AG04450 (cell line): ENCODE measurements at regions not wholly inside any gene's neighbourhood (a gene's known extent, or its start where the extent isn't known, plus 50 kb on each side); places are given as distances from the start of the nearest gene placed in this dataset.

Source experiments
- CTCF ChIA-PET: fragments of 300-600, 350-600 bp; formaldehyde crosslinking; extraction: SDS; loops from one replicate; lab custom pipeline; 2022; ENCODE audit warnings: antibody characterized with exemption, inconsistent platforms; lab: Charles Lee
- POLR2A ChIA-PET: fragments of 350-600 bp; formaldehyde crosslinking; extraction: SDS; loops from one replicate; lab custom pipeline; 2021; ENCODE audit warnings: antibody characterized with exemption, inconsistent platforms; lab: Yijun Ruan, JAX
- DNase-seq: peaks from one replicate; pipeline ENCODE4 v3.0.0-alpha.2; 2011; ENCODE audit warnings: low read depth, low spot score
- H3K27ac ChIP-seq: one replicate; pipeline ENCODE4 v1.5.1; 2012; ENCODE audit warnings: low read depth, low read length, control low read depth
- H3K27me3 ChIP-seq: one replicate; pipeline ENCODE4 v1.6.0; 2012; ENCODE audit warnings: low read length; ENCODE audit not compliant: control insufficient read depth, insufficient read depth
- H3K4me3 ChIP-seq: 2 replicates; pipeline ENCODE4 v1.5.1; 2011; ENCODE audit warnings: mild to moderate bottlenecking, low read depth, low read length, control low read depth
- H3K9me3 ChIP-seq: 2 replicates; pipeline ENCODE4 v1.5.1; 2012; ENCODE audit warnings: low read length; ENCODE audit not compliant: control insufficient read depth, insufficient read depth
- CTCF ChIP-seq: IDR thresholded peaks from 2 replicates; pipeline ENCODE4 v1.5.1; 2011; ENCODE audit warnings: low read depth, low read length, control low read depth, inconsistent platforms

DNA sequence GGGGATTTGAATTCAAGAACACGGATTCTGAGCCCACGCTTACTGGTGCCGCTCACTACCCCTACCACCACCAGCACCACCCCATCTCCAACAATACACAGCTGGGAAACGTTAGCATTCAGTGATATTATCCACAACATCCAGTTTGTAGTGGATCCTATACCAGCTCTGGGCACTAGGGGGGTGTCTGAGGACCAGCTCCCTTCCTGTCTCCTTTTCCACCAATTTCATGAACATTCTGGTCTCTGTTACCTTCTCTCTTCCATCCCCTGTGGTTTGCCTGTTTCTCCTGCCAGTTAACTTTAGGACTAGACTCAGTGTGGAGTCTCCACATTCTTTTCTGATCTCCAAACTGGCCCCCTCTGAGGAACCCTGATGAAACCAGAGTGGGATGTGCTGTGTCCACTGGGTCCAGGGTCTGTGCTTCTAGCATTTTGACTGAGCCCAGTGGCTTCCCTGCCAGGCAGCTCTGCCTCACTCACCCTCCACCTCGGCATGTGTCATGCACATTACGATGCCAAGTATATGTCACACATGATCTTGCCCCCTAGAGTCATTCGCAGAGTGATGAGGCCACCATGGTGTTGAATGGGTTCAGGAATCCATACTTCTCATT, 187.0 kb upstream of the CDH13 start:
- CTCF ChIA-PET, result interaction anchor here (0.7 to 1.2 kb wide), 3 partner anchors 17 to 892 kb away, joined by 3 to 4 read pairs (median 3); no protein-coding TSS in a partner anchor
- DNase-seq, result no peak
- H3K4me3 ChIP-seq, result no peak overlapping the region

DNA sequence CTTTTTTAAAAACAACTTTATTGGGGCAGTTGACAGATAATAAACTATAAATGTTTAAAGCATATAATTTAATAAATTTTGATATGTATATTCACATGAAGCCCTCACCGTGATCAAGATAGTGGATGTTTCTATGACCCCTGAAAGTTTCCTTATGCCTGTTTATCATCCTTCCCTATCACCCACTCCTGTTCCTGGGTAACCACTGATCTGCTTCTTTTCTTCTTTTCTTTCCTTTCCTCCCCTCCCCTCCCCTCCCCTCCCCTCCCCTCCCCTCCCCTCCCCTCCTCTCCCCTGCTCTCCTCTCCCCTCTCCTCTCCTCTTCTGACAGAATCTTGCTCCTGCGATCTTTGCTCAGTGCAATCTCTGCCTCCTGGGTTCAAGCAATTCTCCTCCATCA, 193.7 kb upstream of the CDH13 start:
- no peak for DNase-seq
- ChIA-PET CTCF (interaction anchor here (0.6 to 3.3 kb wide), 2 partner anchors 24 to 1028 kb away, joined by 3 to 13 read pairs; no protein-coding TSS in a partner anchor), POLR2A (no interaction called here)
- no peak for TF ChIP-seq CTCF
- H3K27ac ChIP-seq, result no peak overlapping the region
- H3K27me3 ChIP-seq, result no peaks in the 10 kb centered on the region
- no peak overlapping the region for H3K4me3 ChIP-seq
- no peaks in the 10 kb centered on the region for H3K9me3 ChIP-seq

More for the DNA sequence above, 187.0 kb upstream of the CDH13 start:
- peak; percentile 62 for TF ChIP-seq CTCF
- Histone ChIP-seq H3K9me3 (no peaks in the 10 kb centered on the region), H3K27ac (no peak overlapping the region), H3K27me3 (no peaks in the 10 kb centered on the region)
- POLR2A ChIA-PET, result no interaction called here

DNA sequence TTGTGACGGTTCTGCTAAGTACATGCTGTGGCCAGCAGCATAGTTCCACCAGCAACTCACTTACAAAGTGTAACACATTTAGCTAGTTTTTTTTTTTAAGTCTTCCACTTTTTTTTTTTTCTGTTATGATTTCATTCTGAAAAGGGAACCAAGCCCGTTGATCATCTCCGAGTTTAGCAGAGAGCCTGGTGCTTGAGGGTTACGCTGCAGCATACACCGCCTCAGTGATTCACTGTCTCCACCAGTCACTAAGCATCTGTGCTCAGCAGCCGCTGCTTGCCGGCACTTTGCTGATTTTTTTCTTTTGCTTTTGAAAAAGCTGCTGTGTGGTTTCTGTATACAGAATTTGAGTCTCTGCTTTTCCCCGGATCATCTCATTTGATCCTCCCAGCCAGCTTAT, 194.5 kb upstream of the CDH13 start:
- no peak overlapping the region for H3K27ac ChIP-seq
- ChIA-PET CTCF (interaction anchor here (0.5 kb wide), 1 partner anchor 98 kb away, joined by 3 read pairs; no protein-coding TSS in a partner anchor), POLR2A (no interaction called here)
- no peak for DNase-seq
- H3K27me3 ChIP-seq, result no peaks in the 10 kb centered on the region
- H3K9me3 ChIP-seq, result no peaks in the 10 kb centered on the region
- no peak overlapping the region for H3K4me3 ChIP-seq
- no peak for TF ChIP-seq CTCF

- POLR2A ChIA-PET, result no interaction called here
- TF ChIP-seq CTCF, result no peak
- Histone ChIP-seq H3K27me3 (no peaks in the 10 kb centered on the region), H3K27ac (no peak overlapping the region), H3K9me3 (no peaks in the 10 kb centered on the region), H3K4me3 (no peak overlapping the region)
- CTCF ChIA-PET, result no interaction called here
- DNase-seq, result no peak
Observed at GRCh38 chr16:82425661-82426060, 201.1 kb upstream of the CDH13 start.

DNA sequence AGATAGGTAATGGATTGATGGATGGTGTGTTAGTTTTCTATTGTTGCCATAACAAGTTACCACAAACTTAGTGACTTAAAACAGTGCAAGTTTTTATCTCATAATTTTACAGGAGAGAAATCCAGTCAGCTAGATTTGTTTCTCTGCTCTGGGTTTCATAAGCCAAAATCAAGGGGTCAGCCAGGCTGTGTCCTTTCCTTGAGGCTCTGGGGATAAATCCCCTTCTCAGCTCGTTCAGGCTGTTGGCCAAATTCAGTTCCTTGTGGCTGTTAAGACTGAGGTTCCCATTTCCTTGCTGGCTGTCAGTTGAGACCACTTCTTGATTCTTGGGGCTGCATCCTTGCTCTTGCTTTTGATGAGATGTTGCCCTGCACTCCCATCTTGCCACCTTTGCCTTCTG, 204.9 kb upstream of the CDH13 start:
- H3K27ac ChIP-seq, result no peak overlapping the region
- TF ChIP-seq CTCF, result no peak
- H3K4me3 ChIP-seq, result no peak overlapping the region
- H3K27me3 ChIP-seq, result no peaks in the 10 kb centered on the region
- ChIA-PET POLR2A (no interaction called here), CTCF (no interaction called here)
- H3K9me3 ChIP-seq, result no peaks in the 10 kb centered on the region
- DNase-seq, result no peak
